MG63 (cell line): ENCODE measurements at regions not wholly inside any gene's neighbourhood (a gene's known extent, or its start where the extent isn't known, plus 50 kb on each side); places are given as distances from the start of the nearest gene placed in this dataset.
A peak's percentile ranks its signal among the peaks of the same experiment; 100 is the strongest.

Experiments
- DNase-seq: peaks from one replicate; pipeline ENCODE4 v3.0.0-alpha.2; 2020
- H3K27me3 ChIP-seq: fragments of 250-450 bp; sonication (Bioruptor Pico); 2 replicates; pipeline ENCODE4 v1.5.1; 2020; ENCODE audit warnings: mild to moderate bottlenecking, moderate library complexity
- H3K36me3 ChIP-seq: fragments of 250-450 bp; sonication (Bioruptor Pico); 2 replicates; pipeline ENCODE4 v1.5.1; 2020; ENCODE audit warnings: mild to moderate bottlenecking, moderate library complexity
- H3K4me3 ChIP-seq: fragments of 250-450 bp; sonication (Bioruptor Pico); 2 replicates; pipeline ENCODE4 v1.5.1; 2020; ENCODE audit warnings: mild to moderate bottlenecking, moderate library complexity
- H3K9me3 ChIP-seq: fragments of 250-450 bp; sonication (Bioruptor Pico); 2 replicates; pipeline ENCODE4 v1.5.1; 2020; ENCODE audit warnings: mild to moderate bottlenecking, moderate library complexity

DNA sequence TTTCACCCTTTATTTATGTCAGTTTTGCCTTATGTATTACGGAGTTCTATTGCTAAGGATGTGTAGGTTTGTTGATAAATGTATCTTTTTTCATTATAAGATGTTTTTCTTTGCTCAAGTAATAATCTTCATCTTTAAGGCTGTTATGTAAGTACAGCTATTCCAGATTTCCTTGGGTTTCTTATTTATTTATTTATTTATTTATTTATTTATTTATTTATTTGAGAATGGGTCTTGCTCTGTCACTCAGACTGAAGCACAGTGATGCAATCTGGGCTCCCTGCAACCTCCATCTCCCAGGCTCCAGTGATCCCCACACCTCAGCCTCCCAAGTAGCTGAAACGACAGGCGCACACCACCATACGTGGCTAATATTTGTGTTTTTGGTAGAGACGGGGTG is 617.0 kb downstream of the SLITRK1 start:
- no peak for DNase-seq
- H3K36me3 ChIP-seq, result no peaks in the 10 kb centered on the region
- no peaks in the 10 kb centered on the region; the same call in 1 of the 2 replicates for H3K9me3 ChIP-seq
- H3K4me3 ChIP-seq, result no peak overlapping the region
- H3K27me3 ChIP-seq, result no peaks in the 10 kb centered on the region

- H3K27me3 ChIP-seq, result no peaks in the 10 kb centered on the region
- peak; percentile 7 for DNase-seq
Measured at GRCh38 chr13:83248751-83249150, 633.5 kb downstream of the SLITRK1 start.

DNA sequence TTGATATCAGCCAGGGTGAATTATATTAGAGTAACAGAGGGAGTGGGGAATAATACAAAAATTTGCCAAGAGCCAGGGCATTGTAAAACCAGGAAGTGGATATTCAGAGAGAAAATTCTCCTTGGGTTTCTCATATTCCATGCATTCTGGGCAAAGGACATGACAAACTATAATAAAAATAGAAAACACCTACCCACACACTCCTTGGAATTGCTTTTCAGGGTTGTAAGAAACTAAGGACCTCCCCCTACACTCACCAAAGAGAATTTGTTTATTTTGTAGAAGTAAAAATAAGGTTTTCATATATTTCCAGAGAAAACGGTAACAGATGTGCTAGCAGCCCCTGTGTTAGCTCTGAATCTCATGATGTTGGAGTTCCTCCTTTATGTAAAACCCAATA is 649.6 kb downstream of the SLITRK1 start:
- Histone ChIP-seq H3K36me3 (no peaks in the 10 kb centered on the region), H3K9me3 (no peaks in the 10 kb centered on the region; the same call in 1 of the 2 replicates), H3K4me3 (no peak overlapping the region), H3K27me3 (no peaks in the 10 kb centered on the region)
- DNase-seq, result no peak

More at GRCh38 chr13:83248751-83249150, 633.5 kb downstream of the SLITRK1 start:
- H3K4me3 ChIP-seq, result no peak overlapping the region
- H3K9me3 ChIP-seq, result peaks cover 2% of the 10 kb centered on the region
- no peaks in the 10 kb centered on the region for H3K36me3 ChIP-seq

DNA sequence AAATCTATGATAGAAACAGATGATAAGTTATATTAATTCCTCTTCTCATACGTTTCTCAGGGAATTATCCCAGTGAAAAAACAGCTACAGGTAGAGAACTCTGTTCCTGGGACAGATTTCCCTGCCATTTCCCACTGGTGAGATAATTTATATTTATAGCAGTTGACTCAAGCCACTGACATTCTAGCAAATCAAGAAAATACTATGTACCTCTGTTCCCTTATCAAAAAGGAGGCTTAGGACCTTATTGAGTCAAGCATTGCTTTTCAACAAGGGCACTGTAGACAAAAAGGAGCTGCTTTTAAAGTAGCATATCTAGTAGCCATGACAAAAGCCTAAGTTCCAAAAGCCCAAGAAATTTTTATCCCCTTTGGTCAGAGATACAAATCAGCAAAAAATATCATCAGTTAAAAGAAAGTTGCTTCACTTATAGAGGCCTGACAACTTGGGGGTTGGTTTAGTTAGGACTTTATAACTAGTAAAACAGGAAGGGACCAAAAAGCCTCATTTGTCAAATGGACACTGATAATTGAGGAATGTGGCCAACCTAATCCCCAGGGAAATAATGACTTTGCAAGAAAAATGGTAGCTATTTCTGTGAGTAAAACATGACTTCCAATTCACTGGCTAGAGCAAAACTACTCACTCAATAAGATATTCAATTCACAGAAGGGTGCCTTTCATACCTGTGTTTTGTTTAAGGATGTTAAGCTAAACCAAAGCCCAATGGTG is 652.5 kb downstream of the SLITRK1 start:
- no peaks in the 10 kb centered on the region; the same call in 1 of the 2 replicates for H3K9me3 ChIP-seq
- no peaks in the 10 kb centered on the region; the same call in 1 of the 2 replicates for H3K36me3 ChIP-seq
- no peaks in the 10 kb centered on the region for H3K27me3 ChIP-seq
- no peak overlapping the region for H3K4me3 ChIP-seq
- no peak for DNase-seq

DNA sequence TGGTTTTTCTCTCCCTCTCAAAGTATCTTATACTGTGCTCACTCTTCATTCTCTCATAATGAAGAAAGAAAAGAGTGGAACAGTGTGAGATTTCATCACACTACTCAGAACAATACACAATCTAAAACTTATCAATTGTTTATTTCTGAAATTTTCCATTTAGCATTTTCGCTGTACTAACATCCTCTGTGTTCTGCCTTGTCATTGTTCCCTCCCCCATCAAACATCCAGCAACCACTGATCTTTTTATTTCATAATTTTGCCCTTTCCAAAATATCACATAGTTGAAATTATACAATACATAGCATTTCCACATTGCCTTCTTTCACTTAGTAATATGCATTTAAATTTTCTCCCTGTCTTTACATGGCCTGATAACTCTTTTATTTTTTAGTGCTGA is 658.7 kb downstream of the SLITRK1 start:
- Histone ChIP-seq H3K36me3 (peaks cover 15% of the 10 kb centered on the region), H3K4me3 (no peak overlapping the region), H3K9me3 (0 out of 2 replicates have a peak, but pooled peaks cover 2% of the 10 kb centered on the region), H3K27me3 (no peaks in the 10 kb centered on the region)
- no peak for DNase-seq

DNA sequence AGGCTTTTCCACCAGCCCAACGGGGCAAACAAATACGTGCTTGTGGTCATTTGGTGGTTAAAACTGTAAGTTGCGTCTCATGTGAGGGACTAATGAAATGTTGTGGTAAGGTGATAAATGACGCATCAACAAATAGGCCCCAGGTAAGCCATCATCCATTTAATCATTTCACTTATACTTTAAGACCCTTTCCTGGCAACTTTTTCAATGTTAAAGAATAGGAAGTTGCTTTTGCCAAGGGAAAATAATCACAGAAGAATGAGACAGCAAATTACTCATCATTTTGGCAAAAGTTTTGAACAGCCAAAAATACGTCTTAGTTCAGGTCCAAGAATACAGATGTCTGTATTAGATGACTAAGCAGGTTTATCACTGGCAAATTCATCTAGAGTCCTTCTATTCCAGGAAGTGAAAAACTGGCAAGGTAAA is 660.4 kb downstream of the SLITRK1 start:
- H3K9me3 ChIP-seq, result 0 out of 2 replicates have a peak, but pooled peaks cover 2% of the 10 kb centered on the region
- peaks cover 15% of the 10 kb centered on the region for H3K36me3 ChIP-seq
- no peaks in the 10 kb centered on the region for H3K27me3 ChIP-seq
- DNase-seq, result peak; percentile 50
- no peak overlapping the region for H3K4me3 ChIP-seq

DNA sequence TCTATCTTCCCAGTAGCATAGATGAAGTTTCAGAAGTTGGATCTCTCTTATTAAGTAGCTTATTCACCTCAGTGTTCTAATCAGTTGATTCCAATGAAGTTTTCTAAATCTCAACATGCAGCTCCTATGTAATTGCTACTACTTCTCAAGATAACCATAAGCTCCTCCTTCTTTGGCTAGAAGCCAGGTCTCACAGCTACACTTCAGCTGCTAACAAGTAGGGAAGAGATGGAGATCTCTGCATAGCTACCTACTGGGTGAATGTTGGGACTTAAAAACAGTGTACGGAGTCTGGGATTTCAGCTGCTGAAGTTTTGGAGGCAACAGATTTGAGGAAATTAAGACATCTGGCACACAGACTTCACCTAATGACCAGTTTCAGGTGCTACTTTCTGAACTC is 661.0 kb downstream of the SLITRK1 start:
- peaks cover 15% of the 10 kb centered on the region for H3K36me3 ChIP-seq
- H3K9me3 ChIP-seq, result 0 out of 2 replicates have a peak, but pooled peaks cover 2% of the 10 kb centered on the region
- no peak overlapping the region for H3K4me3 ChIP-seq
- peak; percentile 6 for DNase-seq
- no peaks in the 10 kb centered on the region for H3K27me3 ChIP-seq

- Histone ChIP-seq H3K9me3 (peaks cover 2% of the 10 kb centered on the region; the same call in 1 of the 2 replicates), H3K4me3 (no peak overlapping the region), H3K27me3 (no peaks in the 10 kb centered on the region), H3K36me3 (peaks cover 16% of the 10 kb centered on the region)
- DNase-seq, result no peak
Measured at GRCh38 chr13:83220241-83220640, 662.0 kb downstream of the SLITRK1 start.

GRCh38 chr13:83219832-83220231 is 662.4 kb downstream of the SLITRK1 start:
- H3K4me3 ChIP-seq, result no peak overlapping the region
- H3K9me3 ChIP-seq, result peaks cover 5% of the 10 kb centered on the region
- no peak for DNase-seq
- no peaks in the 10 kb centered on the region for H3K27me3 ChIP-seq
- H3K36me3 ChIP-seq, result peaks cover 20% of the 10 kb centered on the region

DNA sequence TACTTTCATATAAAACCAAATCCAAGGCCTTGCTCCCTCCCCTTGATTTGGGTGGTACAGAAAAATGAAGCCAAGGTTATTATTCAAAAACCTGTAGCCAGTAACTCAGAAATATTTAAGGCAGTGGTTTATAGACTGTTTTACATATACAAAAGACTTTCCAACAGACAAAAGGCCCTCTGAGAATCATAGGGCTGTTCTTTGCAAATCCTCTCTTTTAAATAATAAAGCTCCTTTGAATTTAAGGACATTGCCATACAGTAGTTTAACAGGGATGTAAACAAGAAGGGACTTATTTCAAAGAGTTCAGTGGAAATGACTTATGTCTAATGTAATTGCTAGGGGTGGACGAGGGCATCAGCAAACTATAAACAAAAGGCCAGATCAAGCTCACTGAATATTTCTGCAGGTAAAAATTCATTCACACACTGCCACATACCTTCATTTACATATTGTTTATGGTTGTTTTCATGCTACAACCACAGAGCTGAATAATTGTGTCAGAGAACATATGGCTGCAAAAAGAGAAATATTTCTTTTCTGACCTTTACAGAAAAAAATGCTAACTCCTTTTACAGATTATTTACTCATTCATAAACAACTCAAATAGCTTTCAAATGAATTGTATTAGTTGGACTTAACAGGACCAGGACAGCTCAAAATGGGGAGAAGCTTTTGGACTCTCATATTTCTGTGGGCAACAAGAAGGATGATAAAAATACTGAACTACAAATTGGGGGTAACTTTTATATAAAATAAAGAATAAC is 665.6 kb downstream of the SLITRK1 start:
- no peak for DNase-seq
- Histone ChIP-seq H3K27me3 (no peaks in the 10 kb centered on the region), H3K9me3 (peaks cover 16% of the 10 kb centered on the region), H3K4me3 (no peak overlapping the region), H3K36me3 (peaks cover 16% of the 10 kb centered on the region)

DNA sequence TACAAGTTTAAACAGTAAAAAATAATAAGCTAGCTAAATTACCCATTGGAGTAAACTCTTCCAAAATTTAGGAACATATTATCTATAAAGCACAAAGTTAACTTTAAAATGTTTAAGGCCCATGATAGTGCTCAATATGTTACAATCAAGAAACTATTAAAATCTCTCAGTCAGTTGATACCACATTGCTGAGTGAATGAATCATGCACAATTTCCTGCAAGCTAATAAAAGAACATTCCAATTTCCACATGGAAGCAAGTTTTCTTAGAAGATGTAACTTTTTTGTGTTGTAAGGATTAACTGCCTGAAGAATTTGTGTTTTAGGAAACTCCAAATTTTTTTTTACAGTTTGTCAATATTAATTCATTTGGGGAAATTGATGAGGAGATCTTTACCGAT is 666.6 kb downstream of the SLITRK1 start:
- no peaks in the 10 kb centered on the region for H3K27me3 ChIP-seq
- peaks cover 16% of the 10 kb centered on the region for H3K36me3 ChIP-seq
- peaks cover 16% of the 10 kb centered on the region for H3K9me3 ChIP-seq
- no peak overlapping the region for H3K4me3 ChIP-seq
- no peak for DNase-seq

DNA sequence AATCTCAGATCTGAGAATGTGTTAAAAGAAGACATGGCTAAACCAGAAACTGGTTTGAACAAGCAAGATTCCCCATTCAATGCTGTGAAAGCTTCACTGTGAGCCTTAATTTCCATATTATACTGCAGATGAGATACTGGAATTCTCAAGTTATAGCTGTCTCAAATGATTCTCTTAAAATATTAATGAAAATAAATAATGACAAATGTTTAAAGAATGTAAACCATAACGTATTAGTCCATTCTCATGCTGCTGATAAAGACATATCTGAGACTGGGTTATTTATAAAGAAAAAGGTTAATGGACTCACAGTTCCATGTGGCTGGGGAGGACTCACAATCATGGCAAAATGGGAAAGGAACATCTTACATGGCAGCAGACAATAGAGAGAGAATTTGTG is 667.8 kb downstream of the SLITRK1 start:
- DNase-seq, result no peak
- Histone ChIP-seq H3K4me3 (no peak overlapping the region), H3K9me3 (peaks cover 19% of the 10 kb centered on the region), H3K27me3 (no peaks in the 10 kb centered on the region), H3K36me3 (peaks cover 16% of the 10 kb centered on the region)

GRCh38 chr13:83211301-83211700 is 671.0 kb downstream of the SLITRK1 start:
- Histone ChIP-seq H3K4me3 (no peak overlapping the region), H3K9me3 (peaks cover 31% of the 10 kb centered on the region), H3K36me3 (peaks cover 17% of the 10 kb centered on the region), H3K27me3 (no peaks in the 10 kb centered on the region)
- DNase-seq, result no peak

GRCh38 chr13:83204886-83205285 is 677.4 kb downstream of the SLITRK1 start:
- H3K36me3 ChIP-seq, result 0 out of 2 replicates have a peak, but pooled peaks cover 3% of the 10 kb centered on the region
- H3K9me3 ChIP-seq, result peaks cover 14% of the 10 kb centered on the region; the same call in 1 of the 2 replicates
- DNase-seq, result no peak
- H3K27me3 ChIP-seq, result no peaks in the 10 kb centered on the region
- no peak overlapping the region for H3K4me3 ChIP-seq

DNA sequence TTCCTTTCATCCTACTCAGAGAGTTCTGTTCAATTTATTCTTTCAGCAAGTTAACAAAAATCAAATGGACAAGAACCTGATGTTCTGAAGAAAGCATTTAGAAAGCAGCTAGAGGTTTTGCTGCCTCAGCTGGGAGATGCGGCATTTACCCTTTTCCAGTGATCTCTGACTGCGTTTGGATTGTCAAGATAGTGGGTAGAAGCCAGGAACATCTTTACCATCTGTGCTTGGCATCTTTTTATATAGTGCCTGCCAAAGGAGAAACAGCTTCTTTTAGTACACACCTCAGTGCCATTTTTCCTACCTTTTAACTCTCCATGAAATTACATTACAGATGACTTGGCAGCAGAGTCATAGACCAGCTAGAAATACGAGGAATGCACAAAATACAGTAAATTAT is 680.8 kb downstream of the SLITRK1 start:
- Histone ChIP-seq H3K4me3 (no peak overlapping the region), H3K9me3 (peaks cover 2% of the 10 kb centered on the region; the same call in 1 of the 2 replicates), H3K27me3 (no peaks in the 10 kb centered on the region), H3K36me3 (no peaks in the 10 kb centered on the region)
- DNase-seq, result no peak

DNA sequence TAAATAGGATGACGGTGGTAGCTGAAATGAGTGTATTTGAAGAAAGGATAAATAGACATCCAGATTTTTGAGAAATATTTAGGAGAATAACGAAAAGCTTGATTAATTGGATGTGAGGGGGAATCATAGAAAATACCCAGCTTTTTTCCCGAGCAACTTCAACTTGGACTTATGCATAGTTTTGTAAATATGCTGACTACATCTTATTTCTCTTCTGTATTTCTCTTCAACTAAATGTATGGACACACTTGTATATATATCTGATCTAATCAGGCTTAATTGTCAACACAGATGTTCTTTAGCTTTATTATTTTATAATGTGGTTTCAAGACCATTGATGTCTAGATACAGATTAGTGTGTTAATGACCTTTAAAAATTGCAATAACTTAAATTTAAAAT is 685.0 kb downstream of the SLITRK1 start:
- no peaks in the 10 kb centered on the region for H3K9me3 ChIP-seq
- H3K27me3 ChIP-seq, result no peaks in the 10 kb centered on the region
- no peak overlapping the region for H3K4me3 ChIP-seq
- DNase-seq, result no peak
- no peaks in the 10 kb centered on the region for H3K36me3 ChIP-seq

- H3K36me3 ChIP-seq, result no peaks in the 10 kb centered on the region
- no peak for DNase-seq
- no peaks in the 10 kb centered on the region for H3K27me3 ChIP-seq
- no peak overlapping the region for H3K4me3 ChIP-seq
- H3K9me3 ChIP-seq, result peaks cover 13% of the 10 kb centered on the region
Measured at GRCh38 chr13:83190020-83190419, 692.3 kb downstream of the SLITRK1 start.
